ENCODE measurements at regions not wholly inside any gene's neighbourhood (a gene's known extent, or its start where the extent isn't known, plus 50 kb on each side); places are given as distances from the start of the nearest gene placed in this dataset.

- TF ChIP-seq TAF1 (IDR thresholded peaks at IDR 0.05; ENCODE audit: borderline replicate concordance, low read depth, low read length), result no peak
- TF ChIP-seq POLR2A (IDR thresholded peaks at IDR 0.05; ENCODE audit: low read depth, low read length), result no peak
- TF ChIP-seq POLR2AphosphoS5 (IDR thresholded peaks at IDR 0.05; ENCODE audit: low read depth, low read length), result no peak
These were observed 379.3 kb upstream of the SYT4 start for GRCh38 chr18:43656547-43656946.
